CD4-positive, alpha-beta T cell treated with Interleukin-4 for 1 hour (primary cell): ENCODE measurements at regions not wholly inside any gene's neighbourhood (a gene's known extent, or its start where the extent isn't known, plus 50 kb on each side); places are given as distances from the start of the nearest gene placed in this dataset.
"Not testable (repeated sequence)": the region's sequence is repeated elsewhere in the genome, so short reads cannot be mapped to it uniquely, and the experiment has no call there.

Source experiments
- DNase-seq, 2 donors: peaks; one replicate each; pipeline ENCODE4 v3.0.0-alpha.2; 2020 to 2022

- DNase-seq = peak; percentile 2 to 58
Observed at GRCh38 chr11:21625982-21626381, 566.9 kb upstream of the ANO5 start.

GRCh38 chr11:21628641-21629040 lies 564.2 kb upstream of the ANO5 start:
- no peak for DNase-seq

- DNase-seq = no peak
Observed at GRCh38 chr11:21630934-21631478, 561.9 kb upstream of the ANO5 start.

GRCh38 chr11:21631991-21632390 lies 560.9 kb upstream of the ANO5 start:
- no peak for DNase-seq

GRCh38 chr11:21634491-21634890 lies 558.4 kb upstream of the ANO5 start:
- no peak for DNase-seq

- DNase-seq = no peak
Observed at GRCh38 chr11:21634956-21635355, 557.9 kb upstream of the ANO5 start.

- DNase-seq = no peak
Observed at GRCh38 chr11:21635394-21636145, 557.3 kb upstream of the ANO5 start.

- no peak for DNase-seq
Observed at GRCh38 chr11:21636561-21636960, 556.3 kb upstream of the ANO5 start.

GRCh38 chr11:21640491-21640890 lies 552.4 kb upstream of the ANO5 start:
- DNase-seq = no peak

- no peak for DNase-seq
Observed at GRCh38 chr11:21641869-21642268, 551.0 kb upstream of the ANO5 start.

GRCh38 chr11:21646351-21646750 lies 546.5 kb upstream of the ANO5 start:
- DNase-seq = no peak

GRCh38 chr11:21650961-21651360 lies 541.9 kb upstream of the ANO5 start:
- no peak for DNase-seq

GRCh38 chr11:21653951-21654421 lies 538.9 kb upstream of the ANO5 start:
- DNase-seq = no peak

- DNase-seq = no peak
Observed at GRCh38 chr11:21656065-21656464, 536.8 kb upstream of the ANO5 start.

GRCh38 chr11:21658654-21659193 lies 534.2 kb upstream of the ANO5 start:
- no peak for DNase-seq

- not testable (repeated sequence) for DNase-seq
Observed at GRCh38 chr11:21659377-21659776, 533.5 kb upstream of the ANO5 start.

GRCh38 chr11:21659961-21660360 lies 532.9 kb upstream of the ANO5 start:
- DNase-seq = no peak

GRCh38 chr11:21675049-21675616 lies 517.8 kb upstream of the ANO5 start:
- no peak for DNase-seq

- no peak for DNase-seq
Observed at GRCh38 chr11:21687643-21688042, 505.2 kb upstream of the ANO5 start.

GRCh38 chr11:21704539-21704938 lies 488.3 kb upstream of the ANO5 start:
- no peak for DNase-seq

GRCh38 chr11:21707116-21707739 lies 485.7 kb upstream of the ANO5 start:
- DNase-seq = no peak

GRCh38 chr11:21710809-21711208 lies 482.1 kb upstream of the ANO5 start:
- no peak for DNase-seq

- no peak for DNase-seq
Observed at GRCh38 chr11:21711341-21711740, 481.5 kb upstream of the ANO5 start.

- no peak for DNase-seq
Observed at GRCh38 chr11:21723678-21724077, 469.2 kb upstream of the ANO5 start.
